Ovary (tissue), 3 donors: ENCODE measurements at regions not wholly inside any gene's neighbourhood (a gene's known extent, or its start where the extent isn't known, plus 50 kb on each side); places are given as distances from the start of the nearest gene placed in this dataset.

Source experiments
- CTCF ChIP-seq, 3 donors: fragments of 450-650 bp in 2 of 3; fragments of 200-600 bp in 1 of 3; IDR thresholded peaks; one replicate each; pipeline versions ENCODE4 v1.5.1 to v1.8.0; 2016 to 2022; ENCODE audit warnings: antibody characterized with exemption in 3 of 3, mild to moderate bottlenecking in 1 of 3
- POLR2A ChIP-seq: fragments of 450-650 bp; IDR thresholded peaks from one replicate; pipeline ENCODE4 v1.6.1; 2017; ENCODE audit warnings: antibody characterized with exemption, mild to moderate bottlenecking, moderate library complexity
- donor health status: DM: no; HTN: no; CAD: no.

GRCh38 chr16:51267681-51268080, 116.6 kb upstream of the SALL1 start:
- TF ChIP-seq POLR2A (no peak), CTCF (IDR thresholded peaks at IDR 0.05) (no peak)
